B cell (primary cell): ENCODE measurements at regions not wholly inside any gene's neighbourhood (a gene's known extent, or its start where the extent isn't known, plus 50 kb on each side); places are given as distances from the start of the nearest gene placed in this dataset.

Source experiments
- ATAC-seq: fragments of 200-7000 bp; cut with Tn5 transposase; one replicate; pipeline ENCODE4 v1.10.0; 2021; ENCODE audit warnings: low read depth, mild to moderate bottlenecking, moderate number of reproducible peaks, moderate library complexity
- CTCF ChIA-PET: fragments of 350-600 bp; sonication (Branson Sonifier 250); formaldehyde crosslinking; loops from one replicate; lab custom pipeline; 2021; ENCODE audit warnings: antibody characterized with exemption, inconsistent platforms; lab: Charles Lee
- POLR2A ChIA-PET: fragments of 350-600 bp; sonication (Branson Sonifier 250); formaldehyde crosslinking; loops from one replicate; lab custom pipeline; 2021; ENCODE audit warnings: antibody characterized with exemption; lab: Charles Lee
- DNase-seq: peaks from one replicate; pipeline ENCODE4 v3.0.0; 2013
- H2AFZ ChIP-seq: 2 replicates; pipeline ENCODE4 v1.6.1; 2012; ENCODE audit warnings: mild to moderate bottlenecking, low read depth, low read length; ENCODE audit not compliant: insufficient read depth, poor library complexity, severe bottlenecking
- H3K27ac ChIP-seq, 2 donors: 1 replicate in 1 of 2; 2 replicates in 1 of 2; pipeline ENCODE4 v1.5.1; 2012 to 2013; ENCODE audit warnings: low read length in 2 of 2, mild to moderate bottlenecking in 2 of 2, moderate library complexity in 1 of 2
- H3K27me3 ChIP-seq, 4 experiments: fragments of 200-600 bp in 1 of 4; sonication (generic) in 1 of 4; replicated peaks in 1 of 4; 1 replicate in 2 of 4; 2 replicates in 2 of 4; pipeline versions ENCODE4 v1.6.1 to v1.7.0; 2013 to 2016; ENCODE audit warnings: low read length in 3 of 4, mild to moderate bottlenecking in 2 of 4, mixed read lengths in 1 of 4, moderate library complexity in 1 of 4; ENCODE audit not compliant: insufficient read depth in 4 of 4, control insufficient read depth in 3 of 4; ENCODE audit errors: control extremely low read depth in 1 of 4
- H3K36me3 ChIP-seq, 2 experiments: replicated peaks in 1 of 2; 1 replicate in 1 of 2; 2 replicates in 1 of 2; pipeline versions ENCODE4 v1.6.1 to v1.7.1; 2013; ENCODE audit warnings: low read length in 1 of 2; ENCODE audit not compliant: insufficient read depth in 2 of 2, control insufficient read depth in 1 of 2; ENCODE audit errors: control extremely low read depth in 1 of 2, extremely low read depth in 1 of 2
- H3K4me1 ChIP-seq, 2 donors: fragments of 200-600 bp in 1 of 2; sonication (generic) in 1 of 2; 1 replicate in 1 of 2; 2 replicates in 1 of 2; pipeline versions ENCODE4 v1.5.1 to v1.6.1; 2013 to 2017; ENCODE audit warnings: low read length in 2 of 2; ENCODE audit not compliant: control insufficient read depth in 2 of 2, insufficient read depth in 2 of 2
- H3K4me2 ChIP-seq: replicated peaks from 2 replicates; pipeline ENCODE3; 2012; ENCODE audit warnings: mild to moderate bottlenecking, low read depth, low read length; ENCODE audit not compliant: poor library complexity, severe bottlenecking
- H3K4me3 ChIP-seq, 5 experiments: fragments of 200-600 bp in 1 of 5; sonication (generic) in 1 of 5; 1 replicate in 3 of 5; 2 replicates in 2 of 5; pipeline versions ENCODE4 v1.5.1 to v1.7.0; 2011 to 2016; ENCODE audit warnings: low read length in 4 of 5, mild to moderate bottlenecking in 4 of 5, low read depth in 2 of 5, control low read depth in 1 of 5, moderate library complexity in 1 of 5; ENCODE audit not compliant: insufficient read depth in 1 of 5; ENCODE audit errors: control extremely low read depth in 1 of 5, extremely low read depth in 1 of 5
- H3K79me2 ChIP-seq: fragments of 200-600 bp; sonication (generic); one replicate; pipeline ENCODE4 v1.6.0; 2016; ENCODE audit warnings: low read length; ENCODE audit not compliant: control insufficient read depth, insufficient read depth
- H3K9ac ChIP-seq: fragments of 200-600 bp; sonication (generic); 2 replicates; pipeline ENCODE4 v1.6.1; 2017; ENCODE audit warnings: mild to moderate bottlenecking, low read length, moderate library complexity
- H3K9me3 ChIP-seq, 3 donors: one replicate each; pipeline versions ENCODE4 v1.6.1 to v1.7.1; 2013; ENCODE audit warnings: low read length in 2 of 3; ENCODE audit not compliant: control insufficient read depth in 2 of 3, insufficient read depth in 1 of 3; ENCODE audit errors: control extremely low read depth in 1 of 3
- H4K20me1 ChIP-seq: 2 replicates; pipeline ENCODE4 v1.6.0; 2012; ENCODE audit warnings: mild to moderate bottlenecking, low read length; ENCODE audit not compliant: insufficient read depth, control insufficient read depth, poor library complexity, severe bottlenecking
- H3K27ac Mint-ChIP-seq: one replicate; pipeline ENCODE4 v1.8.0; 2021; ENCODE audit warnings: mixed read lengths
- H3K27me3 Mint-ChIP-seq: one replicate; pipeline ENCODE4 v1.8.0; 2021; ENCODE audit warnings: mixed read lengths
- H3K4me1 Mint-ChIP-seq: one replicate; pipeline ENCODE4 v1.8.0; 2021; ENCODE audit warnings: mixed read lengths
- H3K4me3 Mint-ChIP-seq: one replicate; pipeline ENCODE4 v1.8.0; 2021; ENCODE audit warnings: mixed read lengths
- H3K9me3 Mint-ChIP-seq: one replicate; pipeline ENCODE4 v1.8.0; 2022; ENCODE audit warnings: mixed read lengths; ENCODE audit not compliant: insufficient read depth
- EZH2 ChIP-seq: IDR thresholded peaks from 2 replicates; pipeline ENCODE4 v1.6.1; 2012; ENCODE audit warnings: borderline replicate concordance, low read depth, mild to moderate bottlenecking, moderate library complexity, low read length; ENCODE audit not compliant: insufficient read depth, poor library complexity, severe bottlenecking
- WGBS: methylation state at CpG from one replicate; pipeline ENCODE4 v1.1.5; 2013; ENCODE audit warnings: missing lambda C conversion rate; ENCODE audit not compliant: insufficient coverage; 5-methylcytosine and 5-hydroxymethylcytosine counted together
- intact Hi-C: fragments of 100-400 bp; cut with micrococcal nuclease; formaldehyde crosslinking; loops from one replicate; pipeline ENCODE4 v1.10.0; 2022
- TF ChIP-seq, protein P1 (sequence below): fragments of 200-600 bp; IDR thresholded peaks from one replicate; pipeline ENCODE4 v1.8.0; 2022; ENCODE audit warnings: antibody characterized with exemption, mild to moderate bottlenecking

DNA sequence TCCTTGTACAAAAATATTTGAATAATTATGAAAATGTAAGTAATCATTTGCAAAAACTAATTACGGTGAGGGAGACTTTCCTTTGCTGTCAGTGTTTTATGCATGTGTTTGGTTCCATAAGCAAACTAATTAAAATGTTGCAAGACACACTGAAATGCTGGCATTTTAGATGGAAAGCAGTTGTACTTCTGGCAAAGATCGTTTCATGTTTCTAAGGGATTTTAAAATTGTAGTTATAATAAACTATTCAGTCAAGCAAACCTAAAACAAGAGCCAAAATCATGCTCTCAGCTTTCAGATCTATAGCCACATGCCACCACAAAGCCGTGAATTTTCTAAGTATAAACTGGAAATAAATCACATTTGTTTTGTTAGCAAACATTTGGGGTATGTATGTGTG, 240.1 kb upstream of the ZNF385D start:
- Mint-ChIP-seq H3K4me3 (no peak overlapping the region), H3K27ac (no peak overlapping the region), H3K4me1 (no peaks in the 10 kb centered on the region), H3K27me3 (no peaks in the 10 kb centered on the region), H3K9me3 (peaks cover 3% of the 10 kb centered on the region)
- ATAC-seq (no peak), DNase-seq (no peak)
- TF ChIP-seq EZH2, result no peak
- TF ChIP-seq, protein P1, sequence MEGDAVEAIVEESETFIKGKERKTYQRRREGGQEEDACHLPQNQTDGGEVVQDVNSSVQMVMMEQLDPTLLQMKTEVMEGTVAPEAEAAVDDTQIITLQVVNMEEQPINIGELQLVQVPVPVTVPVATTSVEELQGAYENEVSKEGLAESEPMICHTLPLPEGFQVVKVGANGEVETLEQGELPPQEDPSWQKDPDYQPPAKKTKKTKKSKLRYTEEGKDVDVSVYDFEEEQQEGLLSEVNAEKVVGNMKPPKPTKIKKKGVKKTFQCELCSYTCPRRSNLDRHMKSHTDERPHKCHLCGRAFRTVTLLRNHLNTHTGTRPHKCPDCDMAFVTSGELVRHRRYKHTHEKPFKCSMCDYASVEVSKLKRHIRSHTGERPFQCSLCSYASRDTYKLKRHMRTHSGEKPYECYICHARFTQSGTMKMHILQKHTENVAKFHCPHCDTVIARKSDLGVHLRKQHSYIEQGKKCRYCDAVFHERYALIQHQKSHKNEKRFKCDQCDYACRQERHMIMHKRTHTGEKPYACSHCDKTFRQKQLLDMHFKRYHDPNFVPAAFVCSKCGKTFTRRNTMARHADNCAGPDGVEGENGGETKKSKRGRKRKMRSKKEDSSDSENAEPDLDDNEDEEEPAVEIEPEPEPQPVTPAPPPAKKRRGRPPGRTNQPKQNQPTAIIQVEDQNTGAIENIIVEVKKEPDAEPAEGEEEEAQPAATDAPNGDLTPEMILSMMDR, result no peak
- Histone ChIP-seq H3K9ac (no peak overlapping the region), H3K9me3 (peaks cover 0 to 4% (median 0%) of the 10 kb centered on the region in 3 donors), H2AFZ (no peak overlapping the region), H3K4me1 (no peaks in the 10 kb centered on the region), H3K27ac (no peak overlapping the region), H3K79me2 (no peaks in the 10 kb centered on the region), H3K36me3 (no peaks in the 10 kb centered on the region), H4K20me1 (no peaks in the 10 kb centered on the region), H3K4me3 (no peak overlapping the region), H3K27me3 (no peaks in the 10 kb centered on the region), H3K4me2 (no peak overlapping the region)
- ChIA-PET POLR2A (no interaction called here), CTCF (no interaction called here)
- no CpG with 5 or more reads among the region's 3 CpGs for WGBS
- intact Hi-C loops, result no loop called here

DNA sequence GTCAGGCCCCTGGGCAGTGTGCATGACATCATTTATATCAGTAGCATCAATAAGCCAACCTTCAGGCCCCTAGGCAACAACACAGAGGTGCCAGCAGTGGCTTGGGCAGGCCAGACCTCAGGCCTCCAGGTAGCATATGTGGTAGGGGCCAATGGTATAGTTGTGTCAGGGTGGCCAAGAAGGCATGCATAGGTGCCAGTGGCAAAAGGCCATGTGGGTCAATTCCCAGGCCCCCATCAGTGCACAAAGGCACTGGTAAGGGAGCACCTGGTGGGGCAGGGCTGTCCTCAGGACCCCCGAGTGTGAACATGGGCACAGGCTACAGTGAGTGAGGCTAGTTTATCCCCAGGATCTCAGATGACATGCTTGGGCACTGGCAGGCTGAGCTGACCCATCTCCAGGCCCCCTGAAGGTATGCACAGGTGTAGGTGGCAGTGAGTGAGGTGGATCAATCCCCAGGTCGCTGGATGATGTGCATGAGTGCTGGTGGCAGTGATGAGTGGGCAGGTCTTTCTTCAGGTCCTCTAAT, 244.1 kb upstream of the ZNF385D start:
- Histone ChIP-seq H3K79me2 (no peaks in the 10 kb centered on the region), H4K20me1 (no peaks in the 10 kb centered on the region), H3K4me3 (no peak overlapping the region), H3K4me2 (no peak overlapping the region), H3K4me1 (no peaks in the 10 kb centered on the region), H3K27me3 (no peaks in the 10 kb centered on the region), H2AFZ (no peak overlapping the region), H3K9ac (no peak overlapping the region), H3K9me3 (peaks cover 0 to 4% (median 0%) of the 10 kb centered on the region in 3 donors), H3K27ac (no peak overlapping the region), H3K36me3 (no peaks in the 10 kb centered on the region)
- intact Hi-C loops, result no loop called here
- no peak for TF ChIP-seq EZH2
- TF ChIP-seq, protein P1, result no peak
- POLR2A ChIA-PET, result no interaction called here
- H3K9me3 Mint-ChIP-seq, result peaks cover 3% of the 10 kb centered on the region
- CTCF ChIA-PET, result no interaction called here
- no peaks in the 10 kb centered on the region for H3K4me1 Mint-ChIP-seq
- ATAC-seq, result no peak
- H3K27me3 Mint-ChIP-seq, result no peaks in the 10 kb centered on the region
- H3K4me3 Mint-ChIP-seq, result no peak overlapping the region
- no peak for DNase-seq
- 80% methylated on average over 1 of the region's 2 CpGs for WGBS
- no peak overlapping the region for H3K27ac Mint-ChIP-seq
